UCSD-AML1 (cell line): ENCODE measurements at regions not wholly inside any gene's neighbourhood (a gene's known extent, or its start where the extent isn't known, plus 50 kb on each side); places are given as distances from the start of the nearest gene placed in this dataset.
"Not testable (repeated sequence)": the region's sequence is repeated elsewhere in the genome, so short reads cannot be mapped to it uniquely, and the experiment has no call there.

Source experiments
- DNase-seq: peaks from one replicate; lab custom pipeline; 2025; ENCODE audit not compliant: unreplicated experiment; lab: John Stamatoyannopoulos, UW

GRCh38 chr5:71821029-71821428, 102.0 kb downstream of the CARTPT start:
- no peak for DNase-seq

- not testable (repeated sequence) for DNase-seq
Measured at GRCh38 chr5:71822065-71822464, 103.0 kb downstream of the CARTPT start.

GRCh38 chr5:71825992-71826391, 106.9 kb downstream of the CARTPT start:
- no peak for DNase-seq

- no peak for DNase-seq
Measured at GRCh38 chr5:71828291-71829040, 109.4 kb downstream of the CARTPT start.

GRCh38 chr5:71829206-71829605, 110.1 kb downstream of the CARTPT start:
- peak; percentile 50 for DNase-seq

- peak; percentile 23 for DNase-seq
Measured at GRCh38 chr5:71830681-71831539, 111.8 kb downstream of the CARTPT start.

- DNase-seq: no peak
Measured at GRCh38 chr5:71832812-71833715, 114.0 kb downstream of the CARTPT start.

GRCh38 chr5:71834601-71835000, 115.5 kb downstream of the CARTPT start:
- DNase-seq: no peak

GRCh38 chr5:71836084-71836483, 117.0 kb downstream of the CARTPT start:
- DNase-seq: no peak

- DNase-seq: no peak
Measured at GRCh38 chr5:71836559-71837112, 117.6 kb downstream of the CARTPT start.

- DNase-seq: no peak
Measured at GRCh38 chr5:71838286-71838685, 119.2 kb downstream of the CARTPT start.

GRCh38 chr5:71839096-71839884, 120.2 kb downstream of the CARTPT start:
- no peak for DNase-seq

- no peak for DNase-seq
Measured at GRCh38 chr5:71841107-71841506, 122.0 kb downstream of the CARTPT start.

GRCh38 chr5:71843111-71843510, 124.0 kb downstream of the CARTPT start:
- no peak for DNase-seq

GRCh38 chr5:71844862-71845261, 125.8 kb downstream of the CARTPT start:
- DNase-seq: no peak

- DNase-seq: no peak
Measured at GRCh38 chr5:71859515-71859914, 140.4 kb downstream of the CARTPT start.

GRCh38 chr5:71860048-71860447, 141.0 kb downstream of the CARTPT start:
- no peak for DNase-seq

GRCh38 chr5:71861682-71862081, 142.6 kb downstream of the CARTPT start:
- no peak for DNase-seq

GRCh38 chr5:71862087-71862486, 143.0 kb downstream of the CARTPT start:
- no peak for DNase-seq

GRCh38 chr5:71862507-71863060, 143.5 kb downstream of the CARTPT start:
- DNase-seq: no peak
